Epithelial cell of proximal tubule (primary cell): ENCODE measurements at regions not wholly inside any gene's neighbourhood (a gene's known extent, or its start where the extent isn't known, plus 50 kb on each side); places are given as distances from the start of the nearest gene placed in this dataset.

Experiments used
- DNase-seq: peaks from one replicate; pipeline ENCODE4 v3.0.0-alpha.2; 2011; ENCODE audit warnings: low read depth
- H3K4me3 ChIP-seq: 2 replicates; pipeline ENCODE4 v1.5.1; 2011; ENCODE audit warnings: low read depth, mild to moderate bottlenecking, low read length
- CTCF ChIP-seq: conservative IDR thresholded peaks from 2 replicates; pipeline ENCODE4 v1.5.1; 2012; ENCODE audit warnings: low read depth, mild to moderate bottlenecking, low read length

- no peak for TF ChIP-seq CTCF
- H3K4me3 ChIP-seq: no peak overlapping the region
- DNase-seq: no peak
Observed at GRCh38 chr3:90052425-90052950, 945.1 kb downstream of the EPHA3 start.

GRCh38 chr3:90054311-90054710, 946.9 kb downstream of the EPHA3 start:
- H3K4me3 ChIP-seq: no peak overlapping the region
- DNase-seq: no peak
- TF ChIP-seq CTCF: no peak

GRCh38 chr3:90055666-90056065, 948.2 kb downstream of the EPHA3 start:
- no peak overlapping the region for H3K4me3 ChIP-seq
- TF ChIP-seq CTCF: no peak
- DNase-seq: no peak

- no peak for TF ChIP-seq CTCF
- no peak for DNase-seq
- no peak overlapping the region for H3K4me3 ChIP-seq
Observed at GRCh38 chr3:90056281-90057032, 949.0 kb downstream of the EPHA3 start.

GRCh38 chr3:90062016-90062415, 954.6 kb downstream of the EPHA3 start:
- DNase-seq: no peak
- H3K4me3 ChIP-seq: no peak overlapping the region
- TF ChIP-seq CTCF: no peak

GRCh38 chr3:90062631-90063200, 955.3 kb downstream of the EPHA3 start:
- DNase-seq: no peak
- H3K4me3 ChIP-seq: no peak overlapping the region
- no peak for TF ChIP-seq CTCF
